ENCODE measurements at regions not wholly inside any gene's neighbourhood (a gene's known extent, or its start where the extent isn't known, plus 50 kb on each side); places are given as distances from the start of the nearest gene placed in this dataset.

DNA sequence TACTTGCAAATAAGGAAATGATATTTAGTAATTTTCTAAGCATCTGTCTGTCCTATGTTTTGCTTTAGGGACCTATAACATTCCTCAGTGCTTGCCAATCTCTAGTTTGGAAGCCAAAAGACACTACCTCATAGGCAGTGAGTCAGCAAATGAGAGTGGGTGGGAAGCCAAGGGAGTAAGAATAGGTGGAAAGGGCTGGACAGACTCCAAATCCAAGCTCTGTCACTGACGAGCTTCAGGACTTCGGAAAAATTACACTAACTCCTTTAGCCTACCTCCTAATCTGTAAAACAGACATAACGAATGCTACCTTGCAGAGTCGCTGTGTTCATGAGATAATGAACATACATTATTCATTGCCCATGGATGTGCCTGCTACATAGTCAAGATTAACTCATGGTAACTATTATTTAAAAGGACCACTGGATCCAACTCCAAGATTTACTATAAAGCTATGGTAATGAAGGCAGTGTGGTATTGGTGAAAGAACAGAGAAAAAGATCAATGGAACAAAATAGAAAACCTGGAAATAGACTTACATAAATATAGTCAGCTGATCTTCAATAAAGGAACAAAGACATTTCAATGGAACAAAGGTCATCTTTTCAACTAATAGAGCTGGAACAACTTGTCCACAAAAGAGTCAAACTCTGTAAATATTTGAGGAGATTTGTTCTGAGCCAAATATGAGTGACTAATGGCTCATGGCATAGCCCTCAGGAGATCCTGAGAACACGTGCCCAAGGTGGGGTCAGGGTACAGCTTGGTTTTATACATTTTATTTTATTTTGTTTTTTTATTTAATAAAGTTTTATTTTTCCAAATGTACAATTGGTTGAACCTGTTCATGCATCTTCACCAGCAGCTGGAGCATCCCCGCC lies 64.1 kb downstream of the FAM50B start:
- peak; percentile 57 for TF ChIP-seq EP300 (IDR thresholded peaks at IDR 0.05; ENCODE audit: low read depth)
- no peak for TF ChIP-seq CTCF (IDR thresholded peaks at IDR 0.05)
- no peak for TF ChIP-seq POLR2A (IDR thresholded peaks at IDR 0.05)

All from transverse colon (tissue), 3 donors.